Esophagus muscularis mucosa (tissue), 3 donors: ENCODE measurements at regions not wholly inside any gene's neighbourhood (a gene's known extent, or its start where the extent isn't known, plus 50 kb on each side); places are given as distances from the start of the nearest gene placed in this dataset.

Experiments
- POLR2A ChIP-seq: fragments of 450-650 bp; IDR thresholded peaks from one replicate; pipeline ENCODE4 v1.6.1; 2017; ENCODE audit warnings: antibody characterized with exemption, moderate library complexity, mild to moderate bottlenecking, low read depth
- TF ChIP-seq, protein P1 (sequence below), 3 experiments: fragments of 200-600 bp in 2 of 3; fragments of 450-650 bp in 1 of 3; sonication (generic) in 2 of 3; IDR thresholded peaks; one replicate each; pipeline ENCODE4 v1.5.1; 2017 to 2019; ENCODE audit warnings: antibody characterized with exemption in 3 of 3, mild to moderate bottlenecking in 2 of 3, moderate library complexity in 1 of 3

DNA sequence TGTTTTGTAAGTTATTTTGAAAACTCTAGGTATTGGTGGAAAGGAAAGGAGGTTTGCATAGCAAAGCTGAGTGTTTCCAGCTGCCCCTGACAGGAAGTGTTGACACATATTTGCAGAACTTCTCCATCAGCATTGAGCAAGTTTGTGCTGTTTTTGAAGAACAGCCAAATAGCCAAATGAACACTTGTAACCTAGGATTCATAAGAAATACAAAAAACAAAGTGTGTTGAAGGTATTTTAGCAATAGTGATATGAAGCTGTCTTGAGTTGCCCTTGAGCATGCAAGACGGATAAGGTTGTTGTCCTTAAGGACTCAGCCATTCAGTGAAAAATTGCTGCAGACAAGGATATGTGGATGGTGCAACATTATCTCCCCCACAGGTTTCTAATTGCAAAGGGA, 68.3 kb upstream of the PGM2 start:
- TF ChIP-seq, protein P1, sequence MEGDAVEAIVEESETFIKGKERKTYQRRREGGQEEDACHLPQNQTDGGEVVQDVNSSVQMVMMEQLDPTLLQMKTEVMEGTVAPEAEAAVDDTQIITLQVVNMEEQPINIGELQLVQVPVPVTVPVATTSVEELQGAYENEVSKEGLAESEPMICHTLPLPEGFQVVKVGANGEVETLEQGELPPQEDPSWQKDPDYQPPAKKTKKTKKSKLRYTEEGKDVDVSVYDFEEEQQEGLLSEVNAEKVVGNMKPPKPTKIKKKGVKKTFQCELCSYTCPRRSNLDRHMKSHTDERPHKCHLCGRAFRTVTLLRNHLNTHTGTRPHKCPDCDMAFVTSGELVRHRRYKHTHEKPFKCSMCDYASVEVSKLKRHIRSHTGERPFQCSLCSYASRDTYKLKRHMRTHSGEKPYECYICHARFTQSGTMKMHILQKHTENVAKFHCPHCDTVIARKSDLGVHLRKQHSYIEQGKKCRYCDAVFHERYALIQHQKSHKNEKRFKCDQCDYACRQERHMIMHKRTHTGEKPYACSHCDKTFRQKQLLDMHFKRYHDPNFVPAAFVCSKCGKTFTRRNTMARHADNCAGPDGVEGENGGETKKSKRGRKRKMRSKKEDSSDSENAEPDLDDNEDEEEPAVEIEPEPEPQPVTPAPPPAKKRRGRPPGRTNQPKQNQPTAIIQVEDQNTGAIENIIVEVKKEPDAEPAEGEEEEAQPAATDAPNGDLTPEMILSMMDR (IDR thresholded peaks at IDR 0.05) = no peak
- no peak for TF ChIP-seq POLR2A
